GF-D8 (cell line): ENCODE measurements at regions not wholly inside any gene's neighbourhood (a gene's known extent, or its start where the extent isn't known, plus 50 kb on each side); places are given as distances from the start of the nearest gene placed in this dataset.

ENCODE experiments used
- DNase-seq: peaks from one replicate; lab custom pipeline; 2025; lab: John Stamatoyannopoulos, UW

- no peak for DNase-seq
Measured at GRCh38 chr7:53983480-53983879, 558.7 kb upstream of the VSTM2A start.

GRCh38 chr7:53984776-53985175, 557.4 kb upstream of the VSTM2A start:
- no peak for DNase-seq

- DNase-seq, result no peak
Measured at GRCh38 chr7:53988376-53988775, 553.8 kb upstream of the VSTM2A start.

DNA sequence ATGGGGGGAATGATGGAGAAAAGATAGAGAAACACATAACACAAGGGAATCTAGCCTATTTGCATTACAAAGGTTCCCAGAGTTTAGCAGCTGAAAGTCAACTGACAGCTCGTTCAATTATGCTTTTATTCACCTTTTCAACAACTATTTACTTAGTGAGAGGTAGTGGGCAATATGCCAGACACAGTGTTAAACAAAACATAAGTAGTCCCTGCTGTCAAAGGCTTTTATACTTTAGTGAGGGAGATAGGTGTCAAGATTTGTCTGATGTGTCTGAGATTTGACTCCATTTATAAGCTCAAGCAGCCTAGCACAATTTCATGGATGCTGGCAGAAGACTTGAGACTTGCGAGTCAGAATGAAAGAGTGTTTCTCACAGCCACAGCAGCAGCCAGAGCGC, 549.0 kb upstream of the VSTM2A start:
- DNase-seq, result no peak

DNA sequence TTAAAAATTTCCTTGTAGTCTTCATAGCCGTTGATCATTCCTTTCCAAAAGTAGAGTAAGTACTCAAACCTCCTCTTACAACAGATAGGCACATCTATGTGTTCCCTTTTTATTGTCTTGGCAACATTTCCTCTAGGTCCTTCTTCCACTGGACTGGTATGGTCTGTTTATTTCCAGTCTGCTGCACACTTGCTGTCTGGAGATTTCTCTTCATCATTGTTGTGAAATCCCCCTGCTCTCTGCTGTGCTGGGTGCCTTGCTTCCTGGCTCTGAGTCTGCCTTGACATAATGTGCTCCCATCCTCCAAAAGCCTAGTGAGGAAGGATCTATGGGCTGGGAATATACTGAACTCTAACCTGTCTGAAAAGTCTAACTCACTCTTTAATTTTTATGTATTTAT, 545.3 kb upstream of the VSTM2A start:
- DNase-seq, result peak; percentile 11

DNA sequence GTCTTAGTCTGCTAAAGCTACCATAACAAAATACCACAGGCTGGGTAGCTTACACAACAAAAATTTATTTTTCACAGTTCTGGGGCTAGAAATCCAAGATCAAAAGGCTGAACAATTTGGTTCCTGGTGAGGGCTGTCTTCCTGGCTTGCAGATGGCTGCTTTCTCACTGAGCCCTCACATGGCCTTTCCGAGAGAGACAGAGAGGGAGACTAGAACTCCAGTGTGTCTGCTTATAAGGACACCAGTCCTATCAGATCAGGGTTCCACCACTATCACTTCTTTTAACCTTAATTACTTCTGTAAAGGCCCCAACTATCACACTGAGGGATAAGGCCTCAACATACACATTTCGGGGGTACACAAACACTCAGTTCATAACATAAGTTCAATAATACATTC, 527.4 kb upstream of the VSTM2A start:
- no peak for DNase-seq

DNA sequence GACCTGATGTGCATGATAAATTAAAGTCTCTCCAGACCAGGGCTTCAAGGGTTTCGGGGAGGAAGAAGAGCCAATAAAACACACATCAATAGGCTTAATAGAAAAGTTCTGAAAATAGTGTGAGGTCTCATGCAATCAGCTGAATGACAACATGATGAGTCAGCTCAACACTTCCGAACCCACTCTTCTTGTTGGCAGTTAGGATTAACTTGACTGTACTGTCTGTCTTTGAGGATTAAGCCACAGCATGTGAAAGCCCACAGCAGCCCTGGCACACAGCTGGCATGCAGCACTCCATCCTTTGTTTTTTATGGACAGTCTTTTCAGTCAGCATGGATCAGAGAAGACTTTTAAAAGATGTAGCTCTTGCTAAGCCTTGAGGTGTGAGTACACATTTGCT, 526.9 kb upstream of the VSTM2A start:
- DNase-seq, result no peak

GRCh38 chr7:54037873-54038272, 504.3 kb upstream of the VSTM2A start:
- no peak for DNase-seq

DNA sequence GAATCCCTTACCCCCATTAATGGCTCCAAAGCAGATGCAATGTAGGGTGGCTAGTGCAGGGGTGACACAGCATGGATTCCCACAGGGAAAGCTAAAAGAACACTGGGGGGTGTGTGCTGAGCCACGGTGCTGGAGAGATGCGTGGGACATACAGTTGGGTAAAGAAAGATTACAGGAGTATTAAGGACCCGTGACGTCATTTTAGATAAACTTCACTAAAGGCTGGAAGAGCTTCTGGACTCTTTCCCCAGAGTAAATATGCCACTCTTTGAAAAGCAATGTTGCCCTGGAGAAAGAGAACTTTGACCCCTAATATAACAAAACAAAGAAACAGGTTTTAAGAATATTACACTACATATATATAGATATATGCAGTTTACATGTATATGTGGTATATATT, 481.5 kb upstream of the VSTM2A start:
- no peak for DNase-seq

- no peak for DNase-seq
Measured at GRCh38 chr7:54066643-54067042, 475.5 kb upstream of the VSTM2A start.

DNA sequence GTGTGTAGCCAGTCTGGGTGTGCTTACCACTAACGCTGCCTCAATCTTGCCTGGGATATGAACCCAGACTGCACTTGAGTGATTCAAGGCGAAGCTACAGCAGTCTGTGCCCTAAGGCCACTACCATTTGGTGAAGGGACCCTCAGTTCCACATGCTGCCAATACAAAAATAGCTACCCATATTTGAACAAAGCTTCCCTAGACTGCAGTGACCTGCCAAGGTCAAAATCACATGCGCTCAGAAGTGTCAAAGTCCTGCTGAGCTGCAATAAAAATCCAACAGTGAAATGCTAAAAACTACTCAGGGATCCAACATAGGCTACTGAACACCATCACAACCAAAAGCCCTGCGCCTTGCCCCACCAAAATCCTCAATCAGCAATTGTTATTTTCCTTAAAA, 472.3 kb upstream of the VSTM2A start:
- DNase-seq, result no peak

DNA sequence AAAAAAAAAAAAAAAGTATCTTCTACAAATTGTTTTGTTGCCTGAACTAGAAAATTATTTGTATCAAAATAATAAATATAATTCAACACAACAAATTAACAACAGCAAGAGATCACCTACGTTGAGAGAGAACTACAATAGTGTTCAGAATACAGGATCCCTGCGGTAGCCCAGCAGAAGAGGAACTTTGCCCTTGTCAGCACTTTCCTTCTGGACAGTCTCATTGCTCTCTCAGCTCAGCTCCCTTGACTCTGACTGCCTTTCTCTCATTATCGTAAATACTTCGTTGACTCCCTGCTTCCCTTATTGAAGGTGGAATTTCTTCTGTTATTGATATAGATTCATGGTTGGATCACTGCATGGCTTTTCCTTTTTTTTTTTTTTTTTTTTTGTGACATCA, 469.5 kb upstream of the VSTM2A start:
- DNase-seq, result no peak

DNA sequence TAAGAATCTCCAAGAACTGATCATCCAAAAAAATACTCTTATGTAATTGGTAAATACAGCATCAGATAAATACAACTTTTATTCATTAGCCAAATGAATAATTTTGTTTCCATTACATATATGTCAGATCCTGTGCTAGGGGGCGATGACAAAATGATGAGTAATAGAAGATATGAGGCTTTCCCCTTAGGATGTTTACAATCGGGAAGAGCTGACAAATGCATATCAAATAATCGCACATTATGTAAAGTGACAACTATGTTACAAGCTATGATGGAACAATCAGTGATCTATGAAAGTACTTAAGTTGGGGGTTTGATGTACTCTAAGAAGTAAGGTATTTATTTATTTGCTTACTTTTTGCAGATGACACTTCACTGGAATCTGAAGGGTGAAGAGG, 465.6 kb upstream of the VSTM2A start:
- no peak for DNase-seq

DNA sequence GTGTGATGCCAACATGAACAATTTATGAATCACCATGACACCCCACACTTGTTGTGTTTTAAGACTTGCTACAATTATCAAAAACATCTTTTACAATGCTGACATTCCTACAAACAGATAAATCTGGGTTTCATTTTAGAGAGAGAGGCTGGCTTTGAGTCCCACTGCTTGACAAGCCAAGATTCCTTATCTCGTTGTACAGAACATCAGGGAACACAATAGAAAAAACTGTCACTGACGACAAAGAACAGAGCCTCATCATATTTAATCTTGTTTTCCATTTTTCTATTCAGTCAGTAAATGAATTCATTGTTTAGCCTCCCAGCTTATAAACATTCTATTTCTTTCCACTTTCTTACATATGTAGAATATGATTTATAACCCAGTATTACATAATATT, 461.6 kb upstream of the VSTM2A start:
- DNase-seq, result no peak

DNA sequence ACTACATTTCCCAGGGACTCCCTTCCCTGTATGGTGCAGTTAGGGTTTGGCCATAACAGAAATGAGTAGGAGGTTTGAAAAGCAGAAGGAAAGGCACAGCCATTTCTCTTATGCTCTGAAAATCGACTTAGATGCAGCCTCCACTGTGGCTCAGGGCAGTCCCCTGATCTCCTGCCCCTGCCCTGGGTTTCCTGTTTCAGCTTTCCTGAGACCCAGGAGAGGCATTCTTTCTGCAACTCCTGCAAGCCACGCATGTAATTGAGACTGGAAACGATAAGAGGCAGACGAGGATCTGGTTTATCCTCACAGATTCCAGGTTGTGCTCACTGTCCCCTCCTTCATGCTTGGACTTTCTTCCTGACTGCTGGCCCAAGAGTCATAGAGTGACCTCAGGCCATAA, 461.2 kb upstream of the VSTM2A start:
- no peak for DNase-seq

- no peak for DNase-seq
Measured at GRCh38 chr7:54084340-54084739, 457.8 kb upstream of the VSTM2A start.

GRCh38 chr7:54090652-54091213, 451.4 kb upstream of the VSTM2A start:
- DNase-seq, result no peak

DNA sequence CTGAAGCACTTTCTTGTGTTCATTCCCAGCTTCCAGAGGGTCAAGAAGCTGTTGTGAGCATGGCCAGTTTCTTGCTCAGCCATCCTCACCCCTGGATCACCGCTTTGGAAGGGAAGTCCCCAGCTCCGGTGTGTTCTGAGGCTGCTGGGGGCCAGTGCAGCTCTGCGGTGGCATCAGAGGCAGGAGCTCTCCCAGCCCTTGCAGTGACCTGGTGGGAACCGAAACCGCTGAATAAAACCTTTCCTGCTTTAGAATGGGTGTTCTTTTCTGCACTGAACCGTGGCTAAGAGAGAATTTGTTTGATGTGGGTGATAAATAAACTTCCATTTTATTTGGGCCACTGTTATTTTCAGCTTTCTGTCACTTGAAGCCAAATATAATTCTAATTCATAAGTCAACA, 450.9 kb upstream of the VSTM2A start:
- DNase-seq, result no peak

DNA sequence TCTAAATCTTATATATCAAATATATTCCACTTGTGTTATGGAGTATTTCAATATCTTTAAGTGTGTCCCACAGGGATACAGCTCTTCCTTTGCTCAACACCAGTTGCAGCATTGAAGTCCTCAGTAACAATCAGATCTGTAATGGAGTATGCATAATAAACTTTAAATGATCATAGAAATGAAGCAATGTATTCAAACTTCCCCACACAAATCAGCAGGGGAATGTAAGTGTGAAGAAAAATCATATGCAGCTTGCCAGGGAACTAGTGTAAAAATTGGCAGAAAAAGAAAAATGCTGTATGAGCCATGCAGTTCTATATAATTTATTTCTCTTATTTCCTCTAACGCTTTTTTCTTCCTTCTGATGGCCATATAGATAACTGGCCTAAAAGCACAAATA, 444.3 kb upstream of the VSTM2A start:
- no peak for DNase-seq

DNA sequence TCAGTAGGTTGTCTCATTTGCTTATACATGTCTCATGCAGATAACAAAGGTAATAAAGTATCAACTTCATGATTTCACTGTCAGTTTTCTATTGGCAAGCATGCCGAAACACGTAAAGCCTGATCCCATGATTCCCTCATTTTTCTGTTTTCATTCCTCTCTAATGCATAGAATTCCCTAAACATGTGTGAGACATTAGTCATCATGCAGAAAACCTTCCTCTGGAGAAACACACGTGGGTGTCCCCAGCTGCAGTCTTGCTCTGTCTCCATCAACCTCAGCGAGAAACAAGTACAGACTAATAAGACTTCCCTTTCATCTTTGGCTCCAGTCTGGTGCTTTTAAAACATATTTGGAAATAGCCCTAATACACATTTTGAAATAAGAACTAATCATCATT, 432.7 kb upstream of the VSTM2A start:
- no peak for DNase-seq

GRCh38 chr7:54111814-54112511, 430.2 kb upstream of the VSTM2A start:
- DNase-seq, result no peak

- no peak for DNase-seq
Measured at GRCh38 chr7:54112567-54112966, 429.6 kb upstream of the VSTM2A start.

- no peak for DNase-seq
Measured at GRCh38 chr7:54115028-54115763, 427.0 kb upstream of the VSTM2A start.

GRCh38 chr7:54116956-54117355, 425.2 kb upstream of the VSTM2A start:
- DNase-seq, result no peak
